ENCODE measurements at regions not wholly inside any gene's neighbourhood (a gene's known extent, or its start where the extent isn't known, plus 50 kb on each side); places are given as distances from the start of the nearest gene placed in this dataset.

DNA sequence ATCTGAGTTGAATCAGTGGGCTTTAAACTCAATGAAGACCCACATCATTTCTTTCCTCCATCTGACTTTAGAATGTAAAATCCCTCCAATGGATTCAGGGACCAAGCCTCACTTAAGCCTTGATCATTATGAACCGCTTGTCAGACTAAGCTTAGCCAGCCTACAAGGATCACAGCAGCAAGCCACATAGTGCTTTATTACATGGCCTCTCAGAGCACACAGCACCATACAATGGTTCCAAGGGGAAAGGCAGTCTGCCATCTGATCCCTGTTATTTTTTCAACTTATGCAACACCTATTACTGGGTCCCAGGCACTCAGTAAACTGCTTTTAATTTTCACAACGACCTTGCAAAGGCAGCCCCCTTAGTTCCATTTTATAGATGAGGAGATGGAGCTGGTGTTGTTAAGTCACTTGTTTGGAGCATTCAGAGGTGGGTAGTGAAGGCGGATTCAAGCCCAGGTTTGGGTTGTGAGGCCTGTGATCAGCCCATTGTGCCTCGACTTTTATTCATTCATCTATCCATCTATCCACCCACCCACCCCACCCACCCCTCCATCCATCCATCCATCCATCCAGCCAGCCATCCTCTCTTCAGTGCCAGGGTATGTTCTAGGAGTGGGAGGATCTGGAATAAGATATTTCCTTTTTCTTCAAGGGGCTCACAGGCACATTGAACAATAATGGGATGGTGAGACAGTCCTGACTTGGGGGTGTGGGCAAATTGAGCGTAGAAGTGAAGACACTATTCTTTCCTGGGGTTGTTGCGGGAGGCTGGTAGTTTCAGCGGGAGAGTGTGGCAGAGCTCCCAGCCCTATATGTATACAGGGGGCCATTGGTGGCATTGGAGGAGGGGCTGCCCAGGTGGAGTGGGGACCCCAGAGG lies 141.2 kb downstream of the MYCN start:
- in situ Hi-C loops (cut with HindIII; ENCODE audit: low sequenced_read_pairs) = no loop called here

DNA sequence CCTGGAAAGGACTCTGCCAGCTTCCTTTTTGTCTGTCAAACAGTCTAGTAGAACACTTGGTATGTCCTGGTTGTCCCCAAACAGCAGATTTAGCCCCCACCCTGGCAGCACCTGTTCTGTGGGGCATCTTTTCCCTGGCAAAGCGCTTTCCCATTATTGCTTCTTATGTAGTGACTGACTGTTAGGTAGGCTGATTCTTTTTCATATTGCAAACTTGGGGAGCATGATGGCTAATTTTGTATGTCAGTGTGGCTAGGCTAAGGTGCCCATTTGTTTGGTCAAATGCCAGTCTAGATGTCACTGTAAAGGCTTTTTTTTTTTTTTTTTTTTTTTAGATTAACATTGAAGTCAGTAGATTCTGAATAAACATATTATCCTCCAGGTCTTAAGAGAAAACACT lies 140.2 kb downstream of the MYCN start:
- in situ Hi-C loops (cut with HindIII; ENCODE audit: low sequenced_read_pairs) = no loop called here

DNA sequence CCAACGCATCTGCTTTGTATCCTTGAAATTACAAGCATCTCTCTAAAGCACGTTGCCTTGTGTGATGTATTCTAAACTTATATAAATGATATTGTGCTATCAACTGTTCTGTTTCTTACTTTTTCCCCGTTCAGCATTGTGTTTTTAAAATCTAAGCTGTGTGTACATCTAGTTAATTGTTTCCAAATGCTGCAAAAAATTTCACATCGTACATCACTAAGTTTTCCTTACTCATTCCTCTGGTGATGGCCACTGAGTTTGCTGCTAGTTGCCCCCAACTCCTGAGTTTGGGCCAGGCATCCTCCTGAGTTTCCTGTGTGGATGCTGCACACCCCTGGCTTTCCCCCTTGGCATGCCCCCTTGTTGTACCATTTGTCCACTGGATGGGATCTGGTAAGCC lies 139.7 kb downstream of the MYCN start:
- in situ Hi-C loops (cut with HindIII; ENCODE audit: low sequenced_read_pairs) = no loop called here

DNA sequence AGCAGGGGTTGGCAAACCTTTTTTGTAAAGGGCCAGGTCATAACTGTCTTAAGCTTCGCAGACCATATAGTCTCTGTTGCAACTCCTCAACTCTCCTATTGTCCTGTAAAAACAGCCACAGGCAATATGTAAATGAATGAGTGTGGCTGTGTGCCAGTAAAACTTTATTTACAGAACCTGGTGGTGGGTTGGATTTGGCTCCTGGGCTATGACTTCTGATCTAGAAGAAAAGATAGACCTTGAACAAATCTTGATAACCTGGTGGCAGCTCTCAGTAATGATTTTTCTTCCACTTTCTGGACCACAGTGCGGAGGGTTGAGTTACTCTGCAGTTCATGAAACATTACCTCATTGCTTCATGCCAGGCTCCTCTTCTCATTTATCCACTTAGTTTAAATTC lies 139.3 kb downstream of the MYCN start:
- in situ Hi-C loops (cut with HindIII; ENCODE audit: low sequenced_read_pairs) = no loop called here

DNA sequence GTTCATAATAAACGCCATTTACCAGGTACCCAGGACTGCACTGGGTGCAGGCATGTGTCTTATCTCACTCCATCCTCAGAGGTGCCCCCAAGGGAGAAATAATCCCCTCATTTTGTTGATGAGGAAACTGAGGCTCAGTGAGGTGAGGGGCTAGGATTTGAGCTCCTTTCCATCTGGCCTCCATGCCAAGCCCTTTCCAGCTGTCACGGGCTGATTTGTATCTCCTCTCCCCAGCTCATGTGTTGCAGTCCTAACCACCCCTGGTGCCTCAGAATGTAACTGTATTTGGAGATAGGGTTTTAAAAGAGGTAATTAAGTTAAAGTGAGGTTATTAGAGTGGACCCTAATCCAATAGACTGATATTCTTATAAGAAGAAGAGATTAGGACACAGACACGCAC lies 137.3 kb downstream of the MYCN start:
- in situ Hi-C loops (cut with HindIII; ENCODE audit: low sequenced_read_pairs) = no loop called here

DNA sequence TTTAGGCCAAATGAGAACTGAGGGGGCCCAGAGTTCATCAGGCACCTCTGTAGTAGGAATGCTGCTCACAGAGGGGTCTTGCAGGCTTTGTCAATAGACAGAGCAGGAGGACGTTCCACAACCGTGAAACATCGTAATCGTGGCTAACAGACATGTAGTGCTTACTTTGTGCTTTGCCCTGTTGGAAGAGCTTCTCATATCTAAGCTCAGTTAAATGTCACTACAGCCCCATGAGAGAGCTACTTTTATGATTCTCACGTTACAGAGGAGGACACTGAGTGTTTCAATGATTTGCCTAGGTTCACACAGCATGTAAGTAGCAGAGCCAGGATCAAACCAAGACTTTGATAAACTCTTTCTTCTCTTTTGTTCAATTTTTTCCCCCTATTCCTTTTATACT lies 136.6 kb downstream of the MYCN start:
- in situ Hi-C loops (cut with HindIII; ENCODE audit: low sequenced_read_pairs) = no loop called here

DNA sequence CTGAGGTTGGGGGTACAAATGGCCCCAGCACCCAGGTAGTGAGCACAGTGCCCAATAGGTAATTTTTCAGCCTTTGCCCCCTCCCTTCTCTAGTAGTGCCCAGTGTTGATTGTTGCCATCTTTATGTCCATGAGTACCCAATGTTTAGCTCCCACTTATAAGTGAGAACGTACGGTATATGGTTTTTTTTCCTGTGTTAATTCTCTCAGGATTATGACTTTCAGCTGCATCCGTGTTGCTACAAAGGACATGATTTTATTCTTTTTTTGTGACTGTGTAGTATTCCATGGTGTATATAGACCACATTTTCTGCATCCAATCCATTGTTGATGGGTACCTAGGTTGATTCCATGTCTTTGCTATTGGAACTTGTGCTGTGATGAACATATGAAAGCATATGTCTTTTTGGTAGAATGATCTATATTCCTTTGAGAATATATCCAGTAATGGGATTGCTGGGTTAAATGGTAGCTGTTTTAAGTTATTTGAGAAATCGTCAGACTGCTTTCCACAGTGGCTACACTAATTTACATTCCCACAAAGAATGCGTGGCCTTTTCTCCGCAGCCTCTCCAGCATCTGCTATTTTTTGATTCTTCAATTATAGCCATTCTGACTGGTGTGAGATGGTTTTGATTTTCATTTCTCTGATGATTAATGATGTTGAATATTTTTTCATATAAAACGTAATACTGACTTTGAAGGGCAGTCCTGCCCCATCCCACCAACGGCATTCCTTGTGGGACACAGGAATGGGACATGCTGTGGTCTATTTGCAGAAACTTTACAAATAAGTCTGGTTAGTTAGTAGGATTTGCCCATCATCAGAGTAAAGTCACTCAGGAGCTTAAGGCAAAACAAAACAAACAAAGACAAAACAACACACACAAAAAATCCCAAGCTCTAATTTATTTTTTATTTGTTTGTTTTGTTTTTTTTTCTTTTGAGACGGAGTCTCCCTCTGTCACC lies 135.0 kb downstream of the MYCN start:
- in situ Hi-C loops (cut with HindIII; ENCODE audit: low sequenced_read_pairs) = no loop called here

DNA sequence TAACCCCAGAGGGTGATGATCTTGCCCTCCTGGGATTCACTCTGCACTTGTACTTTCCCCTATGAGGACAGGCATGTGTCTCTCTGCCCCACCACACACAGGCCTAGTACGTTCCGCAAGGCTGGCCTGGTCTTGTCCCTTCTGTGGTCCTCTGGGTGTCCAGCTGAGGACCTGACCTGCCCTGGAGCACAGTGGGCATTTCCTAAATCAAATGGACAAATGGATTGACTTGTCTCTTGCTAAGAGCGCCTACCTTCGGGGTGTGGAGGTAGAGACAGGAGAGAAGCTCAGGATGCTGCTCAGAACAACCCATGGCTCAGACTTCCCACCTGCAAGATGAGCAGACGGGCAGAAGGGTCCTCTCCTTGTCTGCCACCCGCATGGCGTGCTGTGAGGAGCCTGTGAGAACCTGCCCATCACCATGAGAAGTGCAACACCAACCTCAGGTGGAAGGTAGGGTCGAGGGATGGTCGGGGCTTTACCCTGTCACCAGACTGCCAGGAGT lies 133.6 kb downstream of the MYCN start:
- in situ Hi-C loops (cut with HindIII; ENCODE audit: low sequenced_read_pairs) = no loop called here

DNA sequence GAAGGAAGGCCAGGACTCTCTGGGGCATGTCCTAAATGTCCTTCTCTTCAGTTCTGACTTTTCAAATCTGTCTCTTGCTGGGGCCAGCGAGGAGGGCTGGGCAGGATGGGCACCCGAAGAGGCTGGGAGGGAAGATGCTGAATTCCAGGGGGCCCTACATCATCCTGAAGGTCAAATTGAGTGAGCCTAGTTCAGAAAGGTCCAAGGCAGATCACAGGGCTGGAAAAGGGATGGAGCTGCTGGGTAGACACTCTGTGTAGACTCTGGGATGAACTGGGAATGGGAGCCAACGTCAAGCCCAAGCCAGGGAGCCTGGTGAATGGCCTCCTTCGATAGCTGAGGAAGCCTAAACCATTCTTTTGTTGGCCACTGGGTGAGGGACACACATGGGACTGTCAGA lies 133.1 kb downstream of the MYCN start:
- in situ Hi-C loops (cut with HindIII; ENCODE audit: low sequenced_read_pairs) = no loop called here

DNA sequence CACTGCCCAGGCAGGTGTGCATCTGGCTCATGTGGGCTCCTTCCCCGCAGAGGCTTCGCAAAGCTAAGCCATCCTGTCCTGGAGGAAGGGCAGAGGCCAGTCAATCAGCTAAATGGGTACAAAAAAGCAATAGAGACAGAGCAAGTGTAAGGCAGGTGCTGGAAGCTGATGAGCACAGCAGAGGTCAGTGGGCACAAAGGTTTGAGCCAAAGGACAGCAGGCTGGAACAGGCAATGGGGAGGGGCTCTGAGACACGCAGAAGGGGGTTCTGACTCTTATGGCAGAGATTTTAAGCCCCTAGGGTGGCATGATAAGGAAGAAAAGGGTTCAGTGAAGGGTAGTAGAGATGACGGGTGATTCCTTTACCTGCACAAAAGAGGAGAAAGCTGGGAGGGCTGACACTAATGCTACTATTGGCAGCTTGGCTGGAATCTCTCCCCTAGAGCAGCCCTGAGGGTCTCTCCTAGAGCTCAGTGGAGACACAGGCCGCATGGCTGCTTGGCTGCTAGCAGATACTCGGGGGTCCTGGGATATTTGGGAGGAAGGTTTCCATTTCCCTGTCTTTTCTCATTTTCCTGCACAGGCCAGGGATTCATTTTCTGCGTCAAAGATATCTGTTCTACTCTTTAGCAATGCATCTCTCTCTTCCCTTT lies 132.4 kb downstream of the MYCN start:
- in situ Hi-C loops (cut with HindIII; ENCODE audit: low sequenced_read_pairs) = no loop called here

DNA sequence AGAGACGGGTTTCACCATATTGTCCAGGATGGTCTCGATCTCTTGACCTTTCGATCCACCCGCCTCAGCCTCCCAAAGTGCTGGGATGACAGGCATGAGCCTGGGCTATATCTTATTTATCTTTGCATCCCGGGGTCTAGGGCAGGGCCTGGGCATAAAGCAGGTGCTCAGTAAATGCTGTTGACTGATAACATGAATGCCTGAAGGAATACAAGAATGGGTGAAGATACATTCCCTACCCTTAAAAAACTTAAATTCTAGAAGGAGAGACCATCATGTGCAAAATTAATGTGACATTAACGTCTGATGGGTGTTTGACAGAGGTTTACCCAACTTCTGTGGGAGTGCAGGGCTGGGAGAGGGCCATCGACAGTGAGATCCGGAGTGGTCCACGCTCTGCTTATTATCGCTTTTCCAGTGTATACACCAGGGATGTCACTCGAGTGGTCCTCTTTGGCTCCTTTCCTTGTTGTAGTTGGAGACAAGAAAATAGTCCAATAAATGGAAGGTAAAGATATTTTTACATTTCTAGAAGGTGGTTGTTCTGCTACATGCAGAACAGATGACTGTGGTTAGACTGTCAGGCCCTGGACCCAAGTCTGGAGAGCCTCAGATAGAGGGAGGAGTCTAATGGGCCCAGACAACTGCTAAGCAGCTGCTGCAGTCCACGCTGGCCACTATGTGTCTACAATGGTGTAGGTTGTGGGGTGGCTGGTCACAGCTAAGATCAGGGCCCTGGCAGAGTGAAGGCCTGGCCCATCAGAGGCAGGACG lies 131.7 kb downstream of the MYCN start:
- in situ Hi-C loops (cut with HindIII; ENCODE audit: low sequenced_read_pairs) = no loop called here

DNA sequence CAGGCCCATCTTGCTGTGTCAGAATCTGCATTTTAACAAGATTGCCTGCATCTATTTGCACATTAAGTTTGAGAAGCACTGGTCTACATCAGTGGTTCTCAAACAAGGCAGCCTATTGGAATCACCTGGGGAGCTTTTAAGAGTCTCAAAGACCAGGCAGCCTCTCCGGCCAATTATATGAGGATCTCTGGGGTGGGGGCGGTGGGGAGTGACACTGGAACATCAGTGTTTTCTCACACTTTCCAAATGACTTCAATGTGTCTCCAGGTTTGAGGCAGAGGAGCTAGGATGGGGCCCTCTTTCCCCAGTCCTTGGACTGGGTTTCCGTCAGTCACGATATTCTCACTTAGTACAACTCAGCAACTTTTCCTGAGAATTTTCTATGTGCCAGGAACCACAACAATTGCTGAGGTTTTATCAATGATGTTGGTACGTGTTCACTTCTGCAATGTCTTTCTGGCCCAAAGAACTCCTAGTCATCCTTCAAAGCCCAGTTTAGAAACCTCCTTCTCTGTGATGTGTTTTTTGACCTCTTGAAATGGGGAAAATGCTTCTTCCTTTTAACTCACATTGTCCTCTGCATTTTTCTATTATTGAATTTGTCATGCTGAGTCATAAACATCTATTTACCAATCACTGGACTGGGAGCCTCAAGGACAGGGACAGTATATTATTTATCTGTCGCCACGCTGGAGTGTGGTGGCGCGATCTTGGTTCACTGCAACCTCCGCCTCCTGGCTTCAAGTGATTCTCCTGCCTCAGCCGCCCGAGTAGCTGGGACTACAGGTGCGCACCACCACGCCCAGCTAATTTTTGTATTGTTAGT lies 130.9 kb downstream of the MYCN start:
- in situ Hi-C loops (cut with HindIII; ENCODE audit: low sequenced_read_pairs) = no loop called here

DNA sequence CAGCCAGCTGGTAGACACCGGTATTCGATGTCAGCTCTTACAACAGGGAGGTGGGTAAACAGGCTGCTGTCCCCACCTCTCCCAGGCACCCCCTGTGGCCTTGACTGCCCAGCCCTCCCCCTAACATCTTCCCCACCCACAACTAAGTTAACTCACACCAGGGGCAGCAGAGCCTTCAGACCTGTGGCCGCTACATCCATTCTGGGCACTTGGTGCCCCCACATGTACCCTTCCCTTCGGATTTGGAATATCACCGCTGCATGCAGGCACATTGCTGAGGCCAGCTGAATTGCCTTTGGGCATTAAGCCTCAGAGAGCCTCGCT lies 130.3 kb downstream of the MYCN start:
- in situ Hi-C loops (cut with HindIII; ENCODE audit: low sequenced_read_pairs) = no loop called here

DNA sequence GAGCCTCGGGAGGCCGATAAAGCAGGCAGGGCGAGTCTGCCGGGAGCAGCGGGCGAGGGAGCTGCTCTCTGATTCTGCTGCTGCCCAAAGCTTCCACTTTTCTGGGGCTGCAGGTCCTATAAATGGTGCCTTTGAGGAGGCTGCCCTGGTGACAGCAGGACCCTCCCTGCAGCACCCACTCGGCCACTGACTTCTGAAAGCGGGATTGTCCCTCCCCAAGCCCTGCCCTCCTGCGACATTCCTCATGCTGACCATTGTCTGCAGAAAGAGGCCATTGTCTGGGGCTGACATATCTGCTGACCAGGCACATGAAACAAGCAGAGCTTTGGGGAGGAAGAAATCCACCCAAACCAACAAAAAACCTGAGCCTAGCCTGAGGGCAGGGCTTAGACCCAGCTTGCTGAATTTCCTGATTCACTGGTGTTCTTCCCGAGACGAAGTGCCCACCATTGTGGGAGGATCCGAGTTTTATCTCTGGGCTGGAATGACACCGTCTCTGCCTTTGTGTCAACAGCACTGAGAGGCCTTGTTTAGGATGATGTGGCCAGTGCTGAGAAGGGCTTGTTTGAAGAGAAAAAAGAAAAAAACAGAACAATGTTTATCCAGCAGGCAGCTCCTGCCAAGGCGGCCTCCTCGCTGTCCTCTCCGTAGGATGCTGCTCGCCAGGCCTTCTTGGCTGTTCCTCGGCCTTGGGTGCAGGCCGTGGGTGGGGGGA lies 129.7 kb downstream of the MYCN start:
- in situ Hi-C loops (cut with HindIII; ENCODE audit: low sequenced_read_pairs) = no loop called here

DNA sequence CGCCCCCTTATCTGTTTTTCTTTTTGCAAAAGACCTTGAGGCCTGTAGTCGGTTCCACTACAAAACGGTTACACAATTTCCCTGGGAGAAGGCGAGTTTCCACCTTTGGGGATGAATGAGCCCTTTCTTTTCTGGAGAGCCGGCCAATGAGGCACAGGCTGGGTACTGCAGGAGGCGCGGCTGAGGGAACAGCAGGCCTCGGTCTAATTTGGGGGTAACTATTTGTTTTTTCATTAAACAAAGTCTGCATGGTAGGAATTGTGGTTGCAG lies 129.2 kb downstream of the MYCN start:
- in situ Hi-C loops (cut with HindIII; ENCODE audit: low sequenced_read_pairs) = no loop called here

DNA sequence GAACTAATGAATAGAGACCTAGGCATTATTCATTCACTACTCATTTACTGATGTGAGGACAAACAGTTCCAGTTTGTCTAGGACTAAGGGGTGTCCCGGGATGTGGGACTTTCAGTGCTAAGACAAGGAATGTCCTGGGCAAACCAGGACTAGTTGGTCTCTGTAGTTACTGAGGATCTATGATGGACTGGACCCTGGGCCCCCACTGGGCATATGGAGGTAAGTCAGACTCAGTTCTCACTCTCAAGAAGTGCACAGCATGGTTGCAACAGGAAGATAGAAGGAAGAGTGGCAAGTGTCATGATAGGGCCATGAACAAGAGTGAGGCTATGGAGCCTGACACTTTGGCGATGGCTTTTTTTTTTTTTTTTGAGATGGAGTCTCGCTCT lies 128.2 kb downstream of the MYCN start:
- in situ Hi-C loops (cut with HindIII; ENCODE audit: low sequenced_read_pairs) = no loop called here

DNA sequence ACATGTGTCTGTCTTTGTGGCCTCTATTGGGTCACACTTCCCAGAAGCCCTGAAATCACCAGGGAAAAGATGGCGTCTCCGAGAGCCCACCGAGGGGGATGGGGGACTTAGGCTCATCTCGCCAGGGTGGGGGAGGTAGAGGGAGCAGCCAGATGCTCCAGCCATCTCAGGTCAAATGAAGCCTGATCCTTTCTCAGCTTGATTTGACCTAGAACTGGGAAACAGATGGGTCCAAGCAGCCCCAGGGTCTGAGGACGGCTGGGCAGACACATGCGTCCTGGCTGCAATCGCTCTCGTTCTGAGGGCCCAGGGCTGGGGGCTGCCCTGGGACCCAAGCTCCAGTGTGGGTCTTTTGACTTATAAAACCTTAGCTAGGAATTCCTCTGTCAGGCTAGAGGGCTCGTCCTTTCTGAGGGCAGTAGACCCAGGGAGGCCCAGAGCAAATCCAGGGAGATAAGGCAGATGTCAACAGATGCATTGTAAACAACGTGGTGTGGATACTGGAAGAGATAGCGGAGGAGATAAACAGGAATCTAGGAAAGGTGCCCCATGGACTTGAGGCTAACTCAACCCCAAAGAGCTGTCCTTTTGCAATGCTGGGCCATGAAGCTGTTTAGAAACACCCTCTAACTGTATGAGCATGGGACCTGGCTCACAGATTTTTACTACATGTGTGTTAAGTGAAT lies 127.7 kb downstream of the MYCN start:
- in situ Hi-C loops (cut with HindIII; ENCODE audit: low sequenced_read_pairs) = no loop called here

DNA sequence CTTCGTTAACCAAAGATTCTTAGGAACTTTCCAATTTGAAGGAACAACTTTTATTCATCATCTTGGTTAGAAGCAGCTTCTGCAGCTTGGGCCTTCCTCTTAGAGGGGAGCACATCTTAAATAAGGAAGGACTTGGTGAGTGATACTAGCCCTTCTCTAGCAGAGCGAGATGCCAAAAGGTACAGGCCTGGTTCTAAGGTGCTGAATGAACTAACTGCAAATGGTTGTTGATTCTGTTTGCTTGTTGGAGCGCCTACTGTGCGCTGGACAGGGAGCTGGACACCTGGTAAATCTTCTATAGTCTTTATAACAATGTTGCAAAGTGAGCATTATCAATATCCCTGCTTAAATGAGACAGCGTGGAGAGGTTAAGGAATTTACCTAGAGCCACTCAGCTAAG lies 127.1 kb downstream of the MYCN start:
- in situ Hi-C loops (cut with HindIII; ENCODE audit: low sequenced_read_pairs) = no loop called here

DNA sequence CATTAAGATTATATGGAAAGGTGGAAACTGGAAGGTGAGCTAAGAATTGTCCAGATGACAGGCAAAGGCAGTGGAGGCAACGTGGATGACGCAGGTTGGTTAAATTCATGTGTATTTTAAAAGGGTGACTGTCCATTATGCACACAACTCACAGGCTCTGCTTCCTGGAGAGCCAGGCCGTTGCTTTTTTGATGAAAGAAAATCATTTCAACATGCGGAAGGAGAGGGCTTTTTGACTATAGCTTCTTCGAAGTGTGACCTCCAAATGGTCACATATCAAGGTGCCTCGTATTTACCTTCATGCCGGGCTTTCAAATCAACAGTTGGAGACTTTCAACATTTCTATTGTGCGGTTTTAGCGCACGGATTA lies 126.7 kb downstream of the MYCN start:
- in situ Hi-C loops (cut with HindIII; ENCODE audit: low sequenced_read_pairs) = no loop called here

All from DLD1 (cell line).